ENCODE measurements at regions not wholly inside any gene's neighbourhood (a gene's known extent, or its start where the extent isn't known, plus 50 kb on each side); places are given as distances from the start of the nearest gene placed in this dataset.

GRCh38 chr2:7607441-7608173 lies 690.4 kb downstream of the RNF144A start:
- no peak for TF ChIP-seq CTCF (IDR thresholded peaks at IDR 0.05)
- TF ChIP-seq POLR2A (IDR thresholded peaks at IDR 0.05): no peak
